ENCODE measurements at regions not wholly inside any gene's neighbourhood (a gene's known extent, or its start where the extent isn't known, plus 50 kb on each side); places are given as distances from the start of the nearest gene placed in this dataset.

- TF ChIP-seq LEF1 (IDR thresholded peaks at IDR 0.05; ENCODE audit: borderline replicate concordance), result no peak
- no peak for TF ChIP-seq SUZ12 (IDR thresholded peaks at IDR 0.05)
- TF ChIP-seq SP1 (IDR thresholded peaks at IDR 0.05), result no peak
- TF ChIP-seq TARDBP (IDR thresholded peaks at IDR 0.05), result no peak
- TF ChIP-seq L3MBTL2 (conservative IDR thresholded peaks at IDR 0.05), result no peak
- no peak for TF ChIP-seq BHLHE40 (IDR thresholded peaks at IDR 0.05; ENCODE audit: borderline replicate concordance)
- TF ChIP-seq ZNF384 (IDR thresholded peaks at IDR 0.05), result no peak
- TF ChIP-seq PKNOX1 (IDR thresholded peaks at IDR 0.05), result no peak
- no peak for TF ChIP-seq NFRKB (IDR thresholded peaks at IDR 0.05)
- TF ChIP-seq FOXA1 (IDR thresholded peaks at IDR 0.05), result no peak
- TF ChIP-seq HDGF (IDR thresholded peaks at IDR 0.05; ENCODE audit: borderline replicate concordance), result no peak
Observed at GRCh38 chr2:16318051-16318450, 347.6 kb downstream of the CYRIA start.
